Upper lobe of right lung (tissue), 1 donor: ENCODE measurements at regions not wholly inside any gene's neighbourhood (a gene's known extent, or its start where the extent isn't known, plus 50 kb on each side); places are given as distances from the start of the nearest gene placed in this dataset.

Experiments used
- ATAC-seq: fragments of 200-7000 bp; cut with Tn5 transposase; one replicate; pipeline ENCODE4 v1.9.1; 2020; ENCODE audit warnings: mild to moderate bottlenecking, moderate library complexity
- DNase-seq: peaks from one replicate; pipeline ENCODE4 v3.0.0-alpha.2; 2020
- H3K27ac ChIP-seq: fragments of 200-600 bp; one replicate; pipeline ENCODE4 v1.8.0; 2022
- H3K27me3 ChIP-seq: fragments of 200-600 bp; one replicate; pipeline ENCODE4 v1.8.0; 2022; ENCODE audit warnings: mild to moderate bottlenecking
- H3K36me3 ChIP-seq: fragments of 200-600 bp; one replicate; pipeline ENCODE4 v1.8.0; 2022
- H3K4me1 ChIP-seq: fragments of 200-600 bp; one replicate; pipeline ENCODE4 v1.8.0; 2022
- H3K4me3 ChIP-seq: fragments of 200-600 bp; one replicate; pipeline ENCODE4 v1.8.0; 2022; ENCODE audit warnings: mild to moderate bottlenecking
- H3K9me3 ChIP-seq: fragments of 200-600 bp; one replicate; pipeline ENCODE4 v1.8.0; 2022
- intact Hi-C: fragments of 100-400 bp; cut with DNase I; formaldehyde crosslinking; loops from one replicate; pipeline ENCODE4 v1.11.0; 2022
- TF ChIP-seq, protein P1 (sequence below): fragments of 200-600 bp; IDR thresholded peaks from one replicate; pipeline ENCODE4 v1.8.0; 2022; ENCODE audit warnings: antibody characterized with exemption
- donor health status: DM: no; HTN: yes; CAD: no; lungs with severe emphysema.

DNA sequence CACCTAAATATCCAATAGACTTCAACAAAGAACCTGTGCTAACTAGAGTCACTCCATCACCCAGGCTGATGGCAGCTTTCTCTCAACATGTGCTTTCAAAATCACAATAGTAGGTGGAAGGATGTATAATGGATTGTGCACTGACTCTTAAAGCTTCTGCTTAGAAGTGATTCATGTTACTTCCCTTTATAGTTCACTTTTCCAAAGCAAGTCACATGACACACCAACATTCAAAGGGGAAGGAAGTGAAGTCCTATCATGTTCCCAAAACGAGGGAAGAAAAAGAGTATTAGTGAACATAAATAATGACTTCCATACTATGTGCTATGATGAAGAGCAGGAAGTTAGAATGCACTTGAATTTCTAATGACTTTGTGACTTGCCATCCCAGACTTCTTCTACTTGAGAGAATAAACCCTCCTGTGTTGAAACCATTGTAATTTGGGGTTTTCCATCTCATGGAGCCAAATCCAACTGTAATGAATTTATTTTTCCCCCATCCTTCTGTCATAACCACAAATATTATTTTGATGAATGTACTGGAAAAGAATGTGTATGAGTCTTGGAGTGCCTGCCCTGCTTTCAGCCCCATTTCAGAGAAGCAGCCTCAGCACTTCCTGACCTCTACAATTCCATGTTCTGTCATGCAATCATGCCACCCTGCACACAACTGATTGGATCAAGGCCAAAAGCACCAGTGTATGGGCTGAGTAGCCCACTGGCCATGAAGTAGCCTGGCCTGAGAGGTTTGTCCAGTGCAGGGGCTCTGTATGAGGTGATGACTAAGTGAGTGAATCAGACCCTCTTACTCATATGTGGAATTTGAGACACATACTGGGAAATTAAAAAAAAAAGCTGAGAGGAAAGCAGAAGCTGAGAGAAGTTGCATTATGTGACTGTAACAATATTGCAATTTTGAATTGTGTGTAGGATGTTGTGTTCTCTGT, 525.9 kb upstream of the CLINT1 start:
- DNase-seq (no peak), ATAC-seq (peak; percentile 45)
- Histone ChIP-seq H3K4me3 (no peak overlapping the region), H3K36me3 (no peaks in the 10 kb centered on the region), H3K9me3 (no peaks in the 10 kb centered on the region), H3K27me3 (no peaks in the 10 kb centered on the region), H3K4me1 (peaks cover 14% of the 10 kb centered on the region), H3K27ac (no peak overlapping the region)
- intact Hi-C loops = no loop called here
- TF ChIP-seq, protein P1, sequence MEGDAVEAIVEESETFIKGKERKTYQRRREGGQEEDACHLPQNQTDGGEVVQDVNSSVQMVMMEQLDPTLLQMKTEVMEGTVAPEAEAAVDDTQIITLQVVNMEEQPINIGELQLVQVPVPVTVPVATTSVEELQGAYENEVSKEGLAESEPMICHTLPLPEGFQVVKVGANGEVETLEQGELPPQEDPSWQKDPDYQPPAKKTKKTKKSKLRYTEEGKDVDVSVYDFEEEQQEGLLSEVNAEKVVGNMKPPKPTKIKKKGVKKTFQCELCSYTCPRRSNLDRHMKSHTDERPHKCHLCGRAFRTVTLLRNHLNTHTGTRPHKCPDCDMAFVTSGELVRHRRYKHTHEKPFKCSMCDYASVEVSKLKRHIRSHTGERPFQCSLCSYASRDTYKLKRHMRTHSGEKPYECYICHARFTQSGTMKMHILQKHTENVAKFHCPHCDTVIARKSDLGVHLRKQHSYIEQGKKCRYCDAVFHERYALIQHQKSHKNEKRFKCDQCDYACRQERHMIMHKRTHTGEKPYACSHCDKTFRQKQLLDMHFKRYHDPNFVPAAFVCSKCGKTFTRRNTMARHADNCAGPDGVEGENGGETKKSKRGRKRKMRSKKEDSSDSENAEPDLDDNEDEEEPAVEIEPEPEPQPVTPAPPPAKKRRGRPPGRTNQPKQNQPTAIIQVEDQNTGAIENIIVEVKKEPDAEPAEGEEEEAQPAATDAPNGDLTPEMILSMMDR = no peak

DNA sequence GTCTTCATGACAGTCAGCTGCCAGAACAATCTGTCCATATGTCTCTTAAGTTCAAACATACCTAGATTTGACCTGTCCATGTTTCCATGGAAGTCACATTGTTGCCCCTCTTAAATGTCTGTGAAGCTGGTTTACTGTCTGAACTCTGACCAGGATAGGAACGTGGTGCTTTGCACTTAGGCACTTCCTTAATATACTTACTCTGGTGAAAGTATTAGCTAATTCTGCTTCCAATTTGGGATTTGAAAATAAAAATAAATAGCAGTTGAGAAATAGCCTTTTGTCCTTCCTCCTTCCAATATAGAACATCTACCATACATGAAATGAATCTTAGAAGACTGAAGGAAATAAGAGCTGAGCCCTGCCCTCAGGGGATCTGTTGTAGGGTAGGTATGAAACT, 524.5 kb upstream of the CLINT1 start:
- no peak overlapping the region for H3K4me3 ChIP-seq
- H3K9me3 ChIP-seq = no peaks in the 10 kb centered on the region
- TF ChIP-seq, protein P1 = no peak
- ATAC-seq (peak; percentile 47), DNase-seq (no peak)
- intact Hi-C loops = no loop called here
- no peaks in the 10 kb centered on the region for H3K36me3 ChIP-seq
- peaks cover 14% of the 10 kb centered on the region for H3K4me1 ChIP-seq
- H3K27ac ChIP-seq = no peak overlapping the region
- no peaks in the 10 kb centered on the region for H3K27me3 ChIP-seq

DNA sequence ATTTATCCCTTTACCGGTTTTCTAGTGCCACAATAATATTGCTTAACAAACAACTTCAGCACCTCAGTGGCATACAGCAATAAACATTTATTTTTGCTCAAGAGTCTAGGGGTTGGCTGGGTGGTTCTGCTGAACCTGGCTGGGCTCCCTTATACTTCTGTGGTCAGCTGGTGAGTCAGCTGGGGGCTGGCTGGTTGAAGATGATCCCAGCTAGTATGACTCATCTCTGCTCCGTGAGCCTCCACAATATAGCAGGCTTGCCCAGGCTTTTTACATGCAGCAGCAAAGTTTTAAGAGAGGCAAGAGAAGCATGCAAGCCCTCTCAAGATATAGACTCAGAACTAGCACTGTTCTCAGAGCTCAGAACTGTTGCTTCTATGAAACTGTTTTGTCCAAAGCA, 523.5 kb upstream of the CLINT1 start:
- H3K36me3 ChIP-seq = no peaks in the 10 kb centered on the region
- TF ChIP-seq, protein P1 = no peak
- H3K4me1 ChIP-seq = peaks cover 14% of the 10 kb centered on the region
- no peaks in the 10 kb centered on the region for H3K9me3 ChIP-seq
- peak; percentile 70 for DNase-seq
- H3K27me3 ChIP-seq = no peaks in the 10 kb centered on the region
- no peak overlapping the region for H3K4me3 ChIP-seq
- no peak overlapping the region for H3K27ac ChIP-seq
- ATAC-seq = peak; percentile 93
- intact Hi-C loops = no loop called here

DNA sequence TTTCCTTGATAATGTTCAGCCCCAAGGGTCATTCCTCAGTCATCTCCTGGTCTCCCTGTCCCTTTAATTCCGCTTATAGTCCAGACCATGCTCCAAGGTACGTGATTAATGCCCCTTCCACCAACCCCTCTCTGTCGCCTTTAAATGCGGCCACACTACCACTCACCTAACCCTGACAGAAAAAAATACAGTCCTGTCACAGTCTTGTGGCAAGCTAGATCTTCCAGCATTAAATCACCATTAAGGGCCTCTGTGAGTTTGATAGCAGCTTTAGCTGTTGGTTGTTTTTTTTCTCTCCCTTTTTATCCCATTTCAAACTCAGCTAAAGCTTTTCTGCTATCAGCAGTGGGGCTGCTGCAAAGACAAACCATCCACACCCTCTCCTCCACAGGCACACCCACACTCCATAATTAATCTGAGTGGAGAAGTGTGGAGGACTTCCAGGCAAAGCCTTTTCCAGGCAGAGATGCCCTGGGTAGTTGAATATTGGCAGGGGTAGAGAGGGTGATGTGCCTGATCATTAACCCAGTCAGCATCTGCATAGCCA, 522.7 kb upstream of the CLINT1 start:
- intact Hi-C loops = no loop called here
- no peak for ATAC-seq
- TF ChIP-seq, protein P1 = no peak

DNA sequence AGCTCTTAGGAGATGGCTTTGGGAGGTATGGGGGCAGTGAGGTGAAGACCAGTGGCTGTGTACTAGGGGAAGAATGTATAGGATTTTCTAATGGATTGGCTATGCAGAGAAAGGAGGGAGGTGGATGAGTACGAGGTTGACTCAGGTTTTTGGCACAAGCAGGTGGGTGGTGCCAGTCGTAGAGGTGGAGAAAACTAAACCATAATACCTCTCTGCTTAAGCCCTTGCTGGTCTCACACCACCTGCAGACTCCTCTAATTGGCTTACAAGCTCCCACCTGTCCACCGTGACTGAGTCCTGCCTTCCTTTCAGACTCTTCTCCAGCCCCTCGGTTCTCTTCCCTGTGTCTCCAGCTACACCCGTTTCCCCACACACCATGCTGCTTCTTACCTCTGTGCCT, 521.7 kb upstream of the CLINT1 start:
- intact Hi-C loops = no loop called here
- DNase-seq (no peak), ATAC-seq (no peak)
- Histone ChIP-seq H3K36me3 (no peaks in the 10 kb centered on the region), H3K27ac (no peak overlapping the region), H3K27me3 (no peaks in the 10 kb centered on the region), H3K4me1 (peaks cover 14% of the 10 kb centered on the region), H3K4me3 (no peak overlapping the region), H3K9me3 (no peaks in the 10 kb centered on the region)
- TF ChIP-seq, protein P1 = no peak

More for the DNA sequence above, 522.7 kb upstream of the CLINT1 start:
- Histone ChIP-seq H3K4me1 (peaks cover 14% of the 10 kb centered on the region), H3K27ac (no peak overlapping the region), H3K27me3 (no peaks in the 10 kb centered on the region), H3K4me3 (no peak overlapping the region), H3K36me3 (no peaks in the 10 kb centered on the region), H3K9me3 (no peaks in the 10 kb centered on the region)
- no peak for DNase-seq
